C4-2B (cell line): ENCODE measurements at regions not wholly inside any gene's neighbourhood (a gene's known extent, or its start where the extent isn't known, plus 50 kb on each side); places are given as distances from the start of the nearest gene placed in this dataset.

ENCODE experiments used
- ZFX ChIP-seq: fragments of 450-650 bp; IDR thresholded peaks from 2 replicates; pipeline ENCODE4 v1.6.1; 2017
- TF ChIP-seq, protein P1 (sequence below): fragments of 450-650 bp; conservative IDR thresholded peaks from 2 replicates; pipeline ENCODE4 v1.5.1; 2017; ENCODE audit warnings: mild to moderate bottlenecking

DNA sequence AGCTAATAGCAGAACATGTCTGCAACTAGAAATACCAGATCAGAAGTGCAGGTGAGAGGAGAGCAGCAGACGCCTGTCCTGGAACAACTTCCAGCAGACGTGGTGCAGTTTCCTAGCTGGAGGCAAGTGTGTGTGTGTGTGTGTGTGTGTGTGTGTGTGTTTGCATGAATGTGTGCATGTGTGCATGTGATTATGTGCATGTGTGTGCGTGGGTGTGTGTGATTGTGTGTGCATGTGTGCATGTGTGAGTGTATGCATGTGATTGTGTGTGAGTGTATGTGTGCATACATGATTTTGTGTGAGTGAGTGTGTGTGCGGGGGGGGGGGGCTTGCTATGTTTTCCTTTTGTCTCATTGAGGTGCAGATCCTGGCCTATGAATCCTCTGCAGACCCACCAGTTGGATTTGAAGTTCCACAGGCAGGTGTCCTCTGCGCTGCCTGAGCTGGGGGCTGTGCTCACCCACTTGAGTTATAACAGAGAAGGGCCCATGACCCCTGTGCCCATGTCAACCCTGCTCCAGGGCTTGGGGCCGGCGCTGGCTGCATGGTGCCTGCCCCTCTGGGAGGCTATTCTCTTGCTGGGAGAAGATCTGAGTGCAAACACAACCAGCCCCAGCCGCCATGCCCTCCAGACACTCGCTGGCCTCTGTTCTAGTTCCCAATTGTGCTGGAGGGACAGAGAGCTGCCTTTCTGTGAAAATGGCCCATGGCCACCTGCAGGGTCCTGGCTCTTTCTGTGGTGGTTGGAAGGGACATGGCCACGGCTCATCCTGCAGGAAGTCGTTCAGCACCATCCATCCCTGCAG is 821.3 kb downstream of the BRD1 start:
- TF ChIP-seq, protein P1, sequence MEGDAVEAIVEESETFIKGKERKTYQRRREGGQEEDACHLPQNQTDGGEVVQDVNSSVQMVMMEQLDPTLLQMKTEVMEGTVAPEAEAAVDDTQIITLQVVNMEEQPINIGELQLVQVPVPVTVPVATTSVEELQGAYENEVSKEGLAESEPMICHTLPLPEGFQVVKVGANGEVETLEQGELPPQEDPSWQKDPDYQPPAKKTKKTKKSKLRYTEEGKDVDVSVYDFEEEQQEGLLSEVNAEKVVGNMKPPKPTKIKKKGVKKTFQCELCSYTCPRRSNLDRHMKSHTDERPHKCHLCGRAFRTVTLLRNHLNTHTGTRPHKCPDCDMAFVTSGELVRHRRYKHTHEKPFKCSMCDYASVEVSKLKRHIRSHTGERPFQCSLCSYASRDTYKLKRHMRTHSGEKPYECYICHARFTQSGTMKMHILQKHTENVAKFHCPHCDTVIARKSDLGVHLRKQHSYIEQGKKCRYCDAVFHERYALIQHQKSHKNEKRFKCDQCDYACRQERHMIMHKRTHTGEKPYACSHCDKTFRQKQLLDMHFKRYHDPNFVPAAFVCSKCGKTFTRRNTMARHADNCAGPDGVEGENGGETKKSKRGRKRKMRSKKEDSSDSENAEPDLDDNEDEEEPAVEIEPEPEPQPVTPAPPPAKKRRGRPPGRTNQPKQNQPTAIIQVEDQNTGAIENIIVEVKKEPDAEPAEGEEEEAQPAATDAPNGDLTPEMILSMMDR: no peak
- TF ChIP-seq ZFX: no peak
